DND-41 (cell line): ENCODE measurements at regions not wholly inside any gene's neighbourhood (a gene's known extent, or its start where the extent isn't known, plus 50 kb on each side); places are given as distances from the start of the nearest gene placed in this dataset.

Source experiments
- EZH2 ChIP-seq: IDR thresholded peaks from 3 replicates; pipeline ENCODE4 v1.6.1; 2012; ENCODE audit warnings: borderline replicate concordance, low read depth, mild to moderate bottlenecking, moderate library complexity, low read length, inconsistent platforms; ENCODE audit not compliant: severe bottlenecking
- TF ChIP-seq, protein P1 (sequence below): IDR thresholded peaks from 2 replicates; pipeline ENCODE4 v1.5.1; 2012; ENCODE audit warnings: borderline replicate concordance, low read length, moderate library complexity, mild to moderate bottlenecking; ENCODE audit not compliant: poor library complexity, severe bottlenecking; ENCODE audit errors: extremely low read depth

- TF ChIP-seq, protein P1, sequence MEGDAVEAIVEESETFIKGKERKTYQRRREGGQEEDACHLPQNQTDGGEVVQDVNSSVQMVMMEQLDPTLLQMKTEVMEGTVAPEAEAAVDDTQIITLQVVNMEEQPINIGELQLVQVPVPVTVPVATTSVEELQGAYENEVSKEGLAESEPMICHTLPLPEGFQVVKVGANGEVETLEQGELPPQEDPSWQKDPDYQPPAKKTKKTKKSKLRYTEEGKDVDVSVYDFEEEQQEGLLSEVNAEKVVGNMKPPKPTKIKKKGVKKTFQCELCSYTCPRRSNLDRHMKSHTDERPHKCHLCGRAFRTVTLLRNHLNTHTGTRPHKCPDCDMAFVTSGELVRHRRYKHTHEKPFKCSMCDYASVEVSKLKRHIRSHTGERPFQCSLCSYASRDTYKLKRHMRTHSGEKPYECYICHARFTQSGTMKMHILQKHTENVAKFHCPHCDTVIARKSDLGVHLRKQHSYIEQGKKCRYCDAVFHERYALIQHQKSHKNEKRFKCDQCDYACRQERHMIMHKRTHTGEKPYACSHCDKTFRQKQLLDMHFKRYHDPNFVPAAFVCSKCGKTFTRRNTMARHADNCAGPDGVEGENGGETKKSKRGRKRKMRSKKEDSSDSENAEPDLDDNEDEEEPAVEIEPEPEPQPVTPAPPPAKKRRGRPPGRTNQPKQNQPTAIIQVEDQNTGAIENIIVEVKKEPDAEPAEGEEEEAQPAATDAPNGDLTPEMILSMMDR = no peak
- TF ChIP-seq EZH2 = no peak
Measured at GRCh38 chr5:24290536-24290935, 354.2 kb downstream of the CDH10 start.
